Suprapubic skin (tissue), 4 donors: ENCODE measurements at regions not wholly inside any gene's neighbourhood (a gene's known extent, or its start where the extent isn't known, plus 50 kb on each side); places are given as distances from the start of the nearest gene placed in this dataset.

Experiments used
- CTCF ChIP-seq, 2 donors: fragments of 200-600 bp in 1 of 2; fragments of 450-650 bp in 1 of 2; sonication (generic) in 1 of 2; IDR thresholded peaks; one replicate each; pipeline ENCODE4 v1.5.1; 2016 to 2019; ENCODE audit warnings: antibody characterized with exemption in 2 of 2, mild to moderate bottlenecking in 1 of 2, moderate library complexity in 1 of 2
- EP300 ChIP-seq: sonication (generic); formaldehyde crosslinking; IDR thresholded peaks from one replicate; pipeline ENCODE4 v1.6.1; 2017; ENCODE audit warnings: antibody characterized with exemption
- POLR2A ChIP-seq, 2 donors: fragments of 450-650 bp; IDR thresholded peaks; one replicate each; pipeline ENCODE4 v1.6.1; 2017; ENCODE audit warnings: antibody characterized with exemption in 2 of 2, mild to moderate bottlenecking in 2 of 2, moderate library complexity in 2 of 2
- POLR2AphosphoS5 ChIP-seq, 3 donors: sonication (generic); formaldehyde crosslinking; IDR thresholded peaks; one replicate each; pipeline ENCODE4 v1.6.1; 2017; ENCODE audit warnings: antibody characterized with exemption in 3 of 3

DNA sequence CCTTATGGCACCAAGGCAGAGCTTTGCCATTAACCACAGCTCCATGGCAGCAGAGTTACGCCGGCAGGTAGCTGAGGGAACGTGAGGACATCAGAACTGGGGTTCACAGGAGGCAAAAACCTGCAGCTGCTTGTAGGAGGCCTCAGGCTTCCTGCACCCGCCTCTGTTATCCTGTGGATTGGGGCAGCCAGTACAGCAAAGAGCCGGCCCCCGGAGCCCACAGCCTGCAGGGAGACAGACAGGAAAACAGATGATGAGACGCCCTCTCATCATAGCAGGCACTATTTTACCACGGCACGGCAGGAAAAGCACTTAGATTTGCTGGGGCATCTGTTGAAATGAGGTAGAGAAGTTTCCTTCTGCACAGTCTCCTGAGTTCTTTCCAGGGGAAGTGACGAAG, 870.3 kb downstream of the TBC1D22A start:
- TF ChIP-seq POLR2A (IDR thresholded peaks at IDR 0.05) (no peak), CTCF (IDR thresholded peaks at IDR 0.05) (no peak), POLR2AphosphoS5 (IDR thresholded peaks at IDR 0.05) (no peak), EP300 (no peak)
